Renal pelvis (tissue), 1 donor: ENCODE measurements at regions not wholly inside any gene's neighbourhood (a gene's known extent, or its start where the extent isn't known, plus 50 kb on each side); places are given as distances from the start of the nearest gene placed in this dataset.
"Not testable (repeated sequence)": the region's sequence is repeated elsewhere in the genome, so short reads cannot be mapped to it uniquely, and the experiment has no call there.

Experiments
- DNase-seq: peaks from one replicate; pipeline ENCODE4 v3.0.0-alpha.2; 2013

- no peak for DNase-seq
Observed at GRCh38 chr1:143611159-143611558, 360.6 kb downstream of the FAM72C start.

GRCh38 chr1:143610196-143610595 is 361.6 kb downstream of the FAM72C start:
- no peak for DNase-seq

DNA sequence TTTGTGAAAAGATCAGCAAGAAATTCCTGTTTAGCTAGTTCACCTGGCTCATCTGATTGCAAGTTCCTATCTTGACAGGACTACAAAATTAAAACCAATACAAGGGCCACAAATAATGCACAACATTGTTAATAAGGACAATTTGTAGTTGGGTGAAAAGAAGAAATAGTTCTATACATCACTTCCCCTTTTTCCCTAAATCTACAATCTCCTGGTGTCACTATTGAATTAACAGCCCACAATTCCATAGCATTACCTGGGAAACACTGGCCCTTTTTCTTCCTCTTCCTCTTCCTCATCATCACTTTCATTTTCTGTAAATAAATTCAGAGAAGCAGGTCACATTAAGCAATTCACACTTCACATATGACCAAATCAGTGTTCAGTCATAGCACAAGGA is 366.9 kb downstream of the FAM72C start:
- DNase-seq: no peak

- DNase-seq: no peak
Observed at GRCh38 chr1:143584508-143584907, 387.3 kb downstream of the FAM72C start.

- no peak for DNase-seq
Observed at GRCh38 chr1:143574891-143575520, 396.8 kb downstream of the FAM72C start.

DNA sequence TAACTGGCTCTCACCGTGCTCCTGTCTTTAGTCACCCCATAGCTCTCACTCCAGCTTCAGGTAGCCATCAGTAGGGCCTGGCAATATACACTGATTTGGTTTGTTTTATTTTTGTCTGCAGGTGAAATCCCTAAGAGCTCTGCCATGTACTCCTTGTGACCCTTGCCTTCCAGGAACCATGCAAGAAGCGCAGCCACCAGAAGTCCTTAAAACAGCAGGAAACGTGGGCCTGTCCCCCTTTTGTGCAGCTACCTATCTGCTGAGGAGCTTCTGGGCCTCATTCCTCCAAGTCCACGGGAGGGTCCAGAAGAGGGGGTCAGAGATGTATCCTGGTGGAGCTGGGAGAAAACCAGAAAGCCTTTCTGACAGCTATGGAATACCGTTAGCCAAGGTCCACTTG is 399.1 kb downstream of the FAM72C start:
- not testable (repeated sequence) for DNase-seq

- DNase-seq: not testable (repeated sequence)
Observed at GRCh38 chr1:143563761-143564160, 408.0 kb downstream of the FAM72C start.

DNA sequence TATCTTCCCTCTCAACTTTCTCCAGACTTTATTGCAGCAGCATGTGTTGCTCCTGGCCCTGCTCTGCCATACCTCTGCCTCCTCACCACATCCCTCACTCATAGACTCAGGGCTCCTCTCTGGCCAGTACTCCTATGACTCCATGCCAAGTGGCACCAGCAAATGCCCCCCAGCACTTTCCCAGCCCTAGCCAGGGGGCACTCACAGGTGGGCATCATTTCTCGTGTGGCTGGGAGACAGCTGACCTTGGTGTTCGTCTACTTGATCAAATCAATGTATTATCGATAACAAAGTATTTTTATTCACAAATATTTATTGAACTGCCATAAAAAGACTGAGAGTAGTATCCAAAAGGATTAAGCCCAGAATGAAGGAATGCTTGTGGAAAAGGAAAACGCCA is 418.2 kb downstream of the FAM72C start:
- no peak for DNase-seq

DNA sequence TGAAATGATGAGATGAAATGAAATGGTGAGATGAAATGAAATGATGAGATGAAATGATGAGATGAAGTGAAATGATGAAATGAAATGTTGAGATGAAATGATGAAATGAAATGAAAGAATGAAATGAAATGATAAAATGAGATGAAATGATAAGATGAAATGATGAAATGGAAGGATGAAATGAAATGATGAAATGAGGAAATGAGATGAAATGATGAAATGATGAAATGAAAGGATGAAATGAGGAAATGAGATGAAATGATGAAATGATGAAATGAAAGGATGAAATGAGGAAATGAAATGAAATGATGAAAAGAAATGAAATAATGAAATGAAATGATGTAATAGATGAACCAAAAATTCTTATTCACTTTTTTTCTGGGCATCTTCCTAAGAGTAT is 467.1 kb downstream of the FAM72C start:
- DNase-seq: not testable (repeated sequence)

DNA sequence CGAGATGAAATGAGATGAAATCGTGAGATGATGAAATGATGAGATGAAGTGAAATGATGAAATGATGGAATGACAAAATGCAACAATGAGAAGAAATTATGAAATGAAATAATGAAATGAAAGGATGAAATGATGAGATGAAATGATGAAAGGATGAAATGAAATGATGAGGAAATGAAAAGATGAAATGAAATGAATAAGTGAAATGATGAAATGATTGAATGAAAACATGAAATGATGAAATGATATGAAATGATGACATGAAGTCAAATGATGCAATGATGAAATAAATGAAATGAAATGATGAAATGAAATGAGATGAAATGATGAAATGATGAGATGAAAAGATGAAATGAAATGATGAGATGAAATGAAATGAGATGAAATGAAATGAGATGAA is 467.7 kb downstream of the FAM72C start:
- DNase-seq: not testable (repeated sequence)

- DNase-seq: not testable (repeated sequence)
Observed at GRCh38 chr1:143503048-143503447, 468.7 kb downstream of the FAM72C start.

GRCh38 chr1:143502038-143502437 is 469.7 kb downstream of the FAM72C start:
- not testable (repeated sequence) for DNase-seq

DNA sequence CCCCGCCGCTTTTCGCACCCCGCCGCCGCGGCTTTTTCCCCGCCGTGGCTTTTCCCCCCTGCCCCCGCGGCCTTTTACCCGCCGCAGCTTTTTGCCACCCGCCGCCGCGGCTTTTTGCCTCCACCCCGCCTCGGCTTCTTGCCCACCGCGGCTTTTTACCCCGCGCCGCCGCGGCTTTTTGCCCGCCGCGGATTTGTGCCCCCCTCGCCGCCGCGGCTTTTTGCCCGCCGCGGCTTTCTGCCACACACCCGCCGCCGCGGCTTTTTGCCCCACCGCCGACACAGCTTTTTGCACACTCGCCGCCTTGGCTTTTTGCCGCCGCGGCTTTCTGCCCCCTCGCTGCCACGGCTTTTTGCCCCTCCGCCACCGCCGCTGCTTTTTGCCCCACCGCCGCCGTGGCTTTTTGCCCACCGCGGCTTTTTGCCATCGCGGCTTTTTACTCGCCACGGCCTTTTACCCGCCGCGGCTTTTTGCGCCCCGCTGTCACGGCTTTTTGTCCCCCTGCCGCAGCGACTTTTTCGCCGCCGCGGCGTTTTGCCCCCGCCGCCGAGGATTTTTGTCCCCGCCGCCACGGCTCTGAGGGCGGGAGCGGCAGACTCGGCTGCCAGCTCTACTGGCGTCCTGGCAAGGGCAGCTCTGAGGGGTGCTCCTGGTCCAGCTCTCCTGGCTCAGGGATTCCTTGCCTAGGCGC is 473.6 kb downstream of the FAM72C start:
- not testable (repeated sequence) for DNase-seq

- DNase-seq: no peak
Observed at GRCh38 chr1:143497374-143497747, 474.4 kb downstream of the FAM72C start.

GRCh38 chr1:143496526-143497373 is 475.0 kb downstream of the FAM72C start:
- DNase-seq: not testable (repeated sequence)
